NOMO-1 treated with DMSO at 0.1 percent for 48 hours (cell line): ENCODE measurements at regions not wholly inside any gene's neighbourhood (a gene's known extent, or its start where the extent isn't known, plus 50 kb on each side); places are given as distances from the start of the nearest gene placed in this dataset.

Experiments
- DNase-seq: peaks from one replicate; lab custom pipeline; 2025; ENCODE audit not compliant: unreplicated experiment; lab: John Stamatoyannopoulos, UW

DNA sequence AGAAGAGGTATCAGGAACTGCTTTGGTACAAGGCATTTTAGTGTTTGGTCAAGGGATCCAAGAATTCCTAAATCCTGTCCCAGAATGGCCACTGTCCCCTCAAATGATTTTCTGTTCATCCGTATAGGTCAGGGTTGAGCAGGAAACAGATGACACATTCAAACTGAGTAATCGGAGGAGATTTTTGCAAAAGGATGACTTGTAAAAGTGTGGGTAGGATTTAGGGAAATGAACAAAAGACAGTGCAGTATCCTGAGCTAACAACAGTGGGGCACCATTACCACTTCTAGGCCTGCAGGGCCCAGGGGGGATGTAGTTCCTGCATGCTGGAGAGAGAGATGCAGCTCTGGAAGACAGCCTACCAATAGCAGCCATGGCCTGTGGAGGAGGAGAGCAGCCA, 290.1 kb downstream of the ZSWIM6 start:
- no peak for DNase-seq

DNA sequence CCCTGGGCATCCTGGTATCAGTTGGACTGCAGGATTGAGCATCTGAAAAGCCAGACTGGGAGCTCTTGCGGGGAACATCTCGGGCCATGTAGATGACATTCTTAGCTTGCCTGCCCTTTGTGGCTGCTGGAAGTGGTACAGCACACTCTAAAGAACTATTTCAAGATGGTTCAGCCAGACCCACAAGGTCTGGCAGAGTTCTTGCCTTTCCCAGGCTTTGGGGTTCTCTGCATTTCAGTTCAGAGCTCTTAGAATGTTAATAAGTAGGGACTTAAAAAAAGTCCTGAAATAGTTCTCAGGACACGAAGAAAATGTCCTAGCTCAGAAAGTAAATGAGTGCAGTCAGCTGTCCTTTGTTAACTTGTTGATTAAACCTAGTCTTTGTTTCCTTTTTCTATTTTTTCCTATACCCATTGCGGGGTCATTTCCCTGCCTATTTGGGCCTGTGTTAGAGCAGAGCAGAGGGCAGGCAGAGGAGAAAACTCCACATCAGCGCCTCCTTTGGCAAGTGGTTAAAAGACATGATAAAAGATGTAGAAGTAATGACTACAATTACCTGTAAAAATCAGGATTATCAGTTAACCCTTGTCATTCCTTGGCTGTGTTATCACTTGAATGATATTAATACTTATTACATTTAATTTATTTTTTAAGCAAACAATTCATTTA, 291.5 kb downstream of the ZSWIM6 start:
- DNase-seq, result peak; percentile 6

DNA sequence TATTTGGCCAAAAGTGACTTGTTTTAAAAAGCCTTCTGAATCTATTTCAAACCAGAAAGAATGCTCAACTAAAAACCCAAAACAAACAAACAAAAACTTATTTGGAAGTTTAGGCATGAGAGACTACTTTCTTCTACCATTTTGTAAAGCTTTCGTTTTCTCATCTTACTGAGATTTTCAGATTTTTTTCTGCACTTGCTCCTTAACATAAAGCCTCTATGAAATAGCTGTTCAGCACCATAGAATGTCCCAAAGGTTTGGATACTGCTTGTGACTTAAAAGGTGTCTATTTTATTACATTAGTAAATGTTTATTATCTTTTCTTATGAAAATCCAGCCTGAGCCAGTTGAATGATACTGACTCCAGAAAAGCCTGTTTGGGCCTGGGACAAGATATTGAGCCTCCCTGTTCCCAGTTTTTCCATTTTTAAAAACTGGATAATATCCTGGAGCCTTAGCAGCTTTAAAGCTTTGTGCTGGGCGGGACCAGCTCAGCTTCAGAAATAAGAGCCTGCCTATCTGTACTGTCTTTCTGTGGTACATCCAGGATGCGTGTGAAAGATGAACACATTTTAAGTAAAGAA, 292.6 kb downstream of the ZSWIM6 start:
- DNase-seq, result no peak

DNA sequence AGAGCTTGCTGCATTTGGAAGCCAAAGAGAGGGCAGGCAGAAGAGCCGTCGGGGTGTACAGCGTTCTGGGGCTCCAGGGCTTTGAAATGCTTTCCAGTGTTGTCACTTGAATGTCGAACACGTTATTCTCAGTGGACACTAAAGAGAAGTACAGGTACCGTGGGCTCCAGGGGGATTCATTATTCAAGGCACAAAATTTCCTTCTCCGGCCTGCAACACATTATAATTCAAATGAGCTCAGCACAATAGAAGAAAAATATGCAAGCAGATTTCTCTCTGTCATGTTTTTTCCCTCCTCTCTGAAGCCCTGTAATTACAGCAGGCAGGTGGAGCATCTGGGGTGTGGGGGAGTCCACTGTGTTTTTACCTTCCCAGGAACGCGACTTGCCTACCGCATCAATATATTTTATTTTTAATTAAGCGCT, 293.1 kb downstream of the ZSWIM6 start:
- no peak for DNase-seq

DNA sequence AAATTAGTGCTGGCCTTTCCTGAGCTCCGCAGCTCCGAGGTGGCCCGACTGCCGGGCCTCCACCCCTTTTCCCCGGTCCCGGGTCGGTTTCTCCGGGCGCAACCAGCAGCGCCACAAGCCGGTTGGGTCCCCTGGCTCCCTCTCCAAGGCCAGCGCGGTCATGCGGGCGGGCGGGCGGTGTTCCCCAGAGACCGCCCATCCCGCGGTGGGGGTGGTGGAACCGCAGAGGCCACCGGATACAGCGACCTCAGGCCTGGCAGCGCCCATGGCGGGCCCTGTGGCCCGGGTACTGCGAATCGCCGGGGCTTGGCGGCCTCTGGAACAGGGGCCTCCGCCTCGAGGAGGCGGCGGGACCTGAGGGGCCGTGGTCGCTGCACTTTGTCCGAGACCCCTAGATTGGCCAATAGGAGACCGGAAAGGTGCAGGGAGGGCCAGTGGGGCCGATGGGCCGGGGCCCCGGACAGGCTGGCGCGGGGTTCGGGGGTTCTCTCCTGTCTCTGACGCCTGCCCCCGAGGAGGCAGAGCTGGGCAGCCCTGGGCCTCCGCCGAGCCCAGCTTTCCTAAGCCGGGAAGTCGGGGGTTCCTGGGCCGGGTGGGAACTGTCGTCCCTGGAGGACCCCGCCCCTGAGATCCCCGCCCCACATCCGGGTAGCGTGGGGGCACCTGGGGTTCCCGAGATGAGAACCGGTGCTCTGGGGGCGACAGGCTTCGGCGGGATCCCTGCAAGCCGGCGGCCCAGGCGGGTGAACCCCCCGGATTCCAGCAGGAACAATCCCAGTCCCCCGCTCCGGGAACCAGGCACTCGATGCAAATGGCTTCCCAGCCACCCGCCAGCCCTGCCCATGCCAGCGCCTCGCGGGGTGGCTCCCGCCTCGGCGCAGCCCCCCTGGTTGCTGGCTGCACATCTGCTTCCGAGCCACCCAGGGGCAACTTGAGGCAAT, 293.9 kb downstream of the ZSWIM6 start:
- DNase-seq, result peak; percentile 52

DNA sequence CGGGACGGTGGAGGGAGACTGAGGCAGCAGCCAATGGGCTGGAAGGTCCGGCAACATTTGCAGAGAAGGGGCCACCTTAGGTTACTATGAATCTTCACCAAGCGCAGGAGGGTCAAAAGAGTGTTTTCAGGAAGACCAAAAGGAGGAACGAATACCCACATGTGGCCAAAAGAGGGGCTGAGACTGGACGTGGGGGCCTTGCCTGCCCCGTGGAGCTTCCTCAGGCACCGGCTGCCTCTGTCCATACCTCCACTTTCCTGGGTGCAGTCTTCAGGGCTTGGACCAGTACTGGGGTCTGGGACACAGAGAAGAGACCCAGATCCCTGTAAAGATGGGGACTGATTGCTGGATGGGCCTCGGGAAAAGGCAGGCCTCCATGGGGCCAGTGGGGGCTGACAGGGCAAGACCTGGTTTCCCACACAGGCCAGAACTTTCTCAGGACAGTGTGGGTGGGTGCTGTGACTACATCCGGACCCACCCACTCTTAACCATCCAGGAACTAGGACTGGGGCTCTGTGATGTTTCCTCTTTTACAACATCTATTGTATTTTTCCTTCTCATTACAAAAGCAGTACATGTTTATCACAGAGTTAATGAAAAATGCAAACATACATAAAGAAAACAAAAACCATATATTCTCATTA, 294.7 kb downstream of the ZSWIM6 start:
- DNase-seq, result peak; percentile 47

DNA sequence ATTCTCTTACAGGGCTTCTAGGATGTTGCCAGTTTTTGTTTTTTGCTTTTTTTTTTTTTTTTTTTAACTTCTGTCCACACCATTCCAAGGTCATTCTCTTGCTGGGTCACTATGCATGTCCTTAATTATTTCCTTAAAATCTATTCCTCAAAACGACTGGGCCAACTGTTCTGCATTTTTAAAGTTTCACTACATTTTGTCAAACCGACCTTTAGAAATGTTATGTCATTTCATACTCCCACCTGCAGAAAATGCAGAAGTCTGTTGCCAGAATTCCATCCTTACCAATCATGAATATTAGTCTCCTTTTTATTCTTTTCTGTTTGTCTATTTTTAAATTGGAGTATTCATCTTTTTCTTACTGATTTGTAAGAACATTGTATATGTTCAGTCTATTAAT, 295.5 kb downstream of the ZSWIM6 start:
- DNase-seq, result no peak

DNA sequence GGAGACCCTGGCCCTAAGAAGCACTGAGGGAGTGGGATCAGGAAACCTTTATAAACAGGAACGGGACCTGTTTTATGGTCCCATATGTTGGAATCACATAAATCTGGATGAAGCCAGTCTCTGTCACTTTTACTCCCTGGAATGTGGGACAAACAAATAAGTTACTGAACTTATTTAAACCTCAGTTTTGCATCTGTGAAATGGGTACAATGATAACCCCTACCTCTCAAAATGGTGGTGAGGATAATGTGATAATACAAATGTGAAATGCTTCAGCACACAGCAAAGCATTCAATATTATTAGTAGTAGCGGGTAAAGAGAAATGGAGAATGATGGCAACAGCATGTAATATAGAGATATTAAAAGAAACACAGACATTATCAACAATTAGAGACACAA, 298.9 kb downstream of the ZSWIM6 start:
- no peak for DNase-seq

DNA sequence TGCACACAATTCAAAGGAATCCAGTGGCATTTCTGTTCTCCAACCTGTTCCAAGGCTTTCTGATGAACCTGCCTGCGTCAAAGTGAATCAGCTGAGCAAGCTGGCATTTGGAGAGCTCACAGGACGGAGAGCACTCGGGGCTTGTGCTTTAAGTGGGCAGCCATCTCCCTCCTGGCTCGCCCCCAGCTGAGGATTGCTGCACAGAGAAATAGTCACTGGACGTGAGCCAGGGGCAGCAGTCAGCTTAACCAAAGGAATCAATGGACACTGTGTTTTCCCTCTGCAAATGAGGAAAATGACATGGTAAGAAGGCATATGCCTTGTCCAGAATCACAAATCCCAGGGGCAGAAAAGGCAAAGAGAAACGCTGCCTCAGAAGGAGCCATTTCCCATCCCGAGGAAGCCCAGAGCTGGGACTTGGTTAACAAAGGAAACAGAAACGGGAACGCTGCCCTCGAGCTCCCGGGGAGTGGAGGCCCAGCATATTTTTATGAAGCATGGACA, 299.4 kb downstream of the ZSWIM6 start:
- DNase-seq, result no peak

DNA sequence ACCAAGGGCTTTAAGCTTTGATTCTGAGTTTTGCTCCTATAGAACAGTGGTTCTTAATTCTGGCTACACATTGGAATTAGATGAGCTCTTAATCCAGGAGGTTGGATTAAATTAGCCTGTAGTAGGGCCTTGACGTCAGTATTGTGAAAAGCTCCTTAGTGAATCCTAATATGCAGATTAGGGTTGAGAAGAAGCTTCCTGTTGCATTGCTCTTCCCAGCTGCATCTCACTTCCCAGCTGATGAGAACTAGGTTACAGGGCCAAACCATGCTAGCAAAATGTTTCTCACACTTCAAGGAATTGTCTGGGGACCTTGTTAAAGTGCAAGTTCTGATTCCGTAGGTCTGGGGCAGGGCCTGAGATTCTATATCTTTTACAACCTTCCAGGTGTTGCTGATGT, 300.0 kb downstream of the ZSWIM6 start:
- no peak for DNase-seq

DNA sequence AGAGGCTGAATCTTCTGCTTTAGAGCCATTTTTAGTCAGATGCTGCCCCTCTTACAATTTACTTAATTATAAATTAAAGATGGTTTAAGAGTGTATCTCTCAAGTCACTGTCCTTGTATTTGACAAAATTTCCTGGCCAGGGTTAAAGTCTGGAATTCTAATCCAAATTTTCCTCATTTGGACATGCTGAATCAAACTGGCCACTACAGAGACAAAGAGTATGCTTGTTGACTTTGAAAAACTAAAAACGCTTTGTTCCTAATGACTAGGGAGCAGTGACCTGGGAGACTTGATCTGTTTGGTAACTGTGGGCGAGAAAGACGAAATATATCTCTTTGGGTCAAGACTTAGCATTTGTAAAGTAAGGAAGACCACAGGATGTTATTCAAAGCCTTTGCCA, 303.2 kb downstream of the ZSWIM6 start:
- no peak for DNase-seq

DNA sequence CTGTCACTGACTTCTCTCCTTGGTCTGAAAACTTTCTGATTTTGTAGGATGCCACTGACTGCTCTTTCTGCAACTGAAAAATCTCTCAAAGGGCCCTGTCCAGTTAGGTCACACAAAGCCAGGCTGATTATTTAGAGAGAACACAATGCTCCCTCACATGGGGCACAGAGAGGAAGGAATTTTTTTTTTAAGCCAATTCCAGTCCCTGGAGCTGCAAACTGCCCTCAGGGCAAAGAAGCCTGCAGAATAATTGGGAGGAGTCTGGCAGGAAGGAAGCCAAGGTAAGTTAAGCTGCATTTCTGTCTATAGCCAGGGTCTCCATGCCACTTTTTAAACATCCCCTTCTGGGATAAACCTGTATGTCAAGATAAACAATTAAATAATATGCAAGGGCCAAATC, 305.5 kb downstream of the ZSWIM6 start:
- DNase-seq, result no peak

DNA sequence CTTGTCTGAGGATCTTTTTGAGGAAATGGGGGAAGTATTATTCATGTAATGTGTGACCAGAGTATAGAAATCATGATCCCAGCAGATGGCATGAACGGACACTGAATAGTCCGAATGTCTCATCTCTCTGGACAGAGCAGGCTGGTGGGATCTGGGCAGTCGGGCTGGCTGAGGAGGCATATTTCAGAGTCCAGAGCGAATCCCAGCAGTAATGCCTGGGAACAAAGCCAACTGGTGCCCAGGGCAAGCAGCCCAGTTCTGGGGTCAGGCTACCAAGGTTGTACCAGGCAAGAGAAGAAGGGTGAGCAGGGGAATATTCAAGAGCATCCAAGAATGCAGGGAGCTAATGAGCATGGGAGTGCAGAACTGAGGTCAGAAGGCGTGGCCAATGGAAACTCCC, 306.4 kb downstream of the ZSWIM6 start:
- DNase-seq, result no peak

DNA sequence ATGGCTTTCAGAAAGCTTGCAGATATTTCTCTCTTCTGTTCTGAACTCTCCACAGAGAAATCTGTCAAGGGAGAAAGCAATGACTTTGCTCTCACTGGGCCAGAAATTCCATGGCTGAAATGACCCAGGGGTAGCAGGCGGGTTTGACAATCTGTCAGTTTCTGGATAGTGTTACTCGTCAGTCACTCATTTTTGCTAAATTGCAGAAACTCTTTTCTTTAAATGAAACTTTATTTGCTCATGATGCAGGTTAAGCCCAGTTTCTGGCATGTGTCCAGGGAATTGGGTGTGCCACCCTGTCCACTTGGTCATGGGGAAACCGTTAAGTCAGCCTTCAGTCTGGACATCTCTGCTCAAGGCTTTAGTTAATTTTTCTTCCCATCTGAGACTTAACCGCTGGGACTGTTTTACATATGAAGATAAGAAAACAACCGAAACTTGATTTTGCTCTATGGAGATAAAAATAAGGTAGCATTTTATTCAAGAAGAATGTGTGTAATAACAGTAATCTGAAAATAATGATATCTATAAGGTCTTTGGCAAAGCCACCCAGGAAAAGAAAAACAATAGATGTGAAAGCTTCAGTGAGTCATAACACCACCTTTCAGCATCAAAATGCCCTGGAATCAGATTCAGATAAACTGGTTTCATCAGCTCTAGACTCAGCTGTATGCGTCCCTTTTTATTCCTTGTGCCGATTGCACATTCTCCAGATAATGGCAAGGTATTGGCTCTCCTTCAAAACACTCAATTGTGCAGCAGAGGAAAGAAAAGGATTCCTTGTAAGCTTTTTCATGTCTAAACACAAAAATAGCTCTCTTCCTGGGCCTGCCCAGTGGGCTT, 308.3 kb downstream of the ZSWIM6 start:
- DNase-seq, result no peak

DNA sequence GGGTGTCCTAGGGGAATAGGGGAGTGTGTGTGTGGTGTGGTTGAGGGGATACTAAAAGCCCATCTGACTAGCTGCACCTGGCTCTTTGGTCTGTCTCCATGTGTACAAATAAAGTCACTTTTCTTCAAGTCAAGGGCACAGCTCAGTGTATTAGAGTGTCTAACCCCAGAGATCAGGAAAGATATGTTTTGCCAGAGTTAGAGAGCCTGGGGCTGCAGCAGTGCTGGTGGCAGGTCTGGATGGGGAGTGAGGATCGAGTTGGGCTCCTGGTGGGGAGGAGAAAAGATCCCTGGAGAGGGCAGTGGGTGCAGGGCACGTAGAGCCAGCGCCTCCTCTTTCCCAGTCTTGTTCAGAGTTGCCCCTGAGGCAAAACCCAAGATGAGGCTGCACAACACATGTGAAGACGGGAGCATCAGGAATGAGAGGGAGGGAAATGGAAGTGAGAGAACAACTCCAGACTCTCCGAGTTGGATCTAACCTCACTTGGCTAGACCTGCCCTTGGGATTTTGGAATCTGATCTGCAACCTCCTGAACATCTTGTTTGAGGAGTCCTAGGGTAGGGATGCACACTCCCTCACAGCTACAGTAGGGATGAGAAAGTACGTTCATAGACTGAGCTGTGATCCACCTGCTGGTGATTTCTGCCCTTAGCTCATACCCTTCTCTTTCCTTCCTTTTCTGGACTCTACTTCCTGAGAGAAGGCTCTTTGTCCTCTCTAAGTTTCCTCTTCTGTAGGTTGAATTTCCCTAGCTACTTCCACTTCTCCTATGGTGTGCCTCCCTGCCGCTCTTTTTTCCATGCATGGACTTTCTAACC, 309.9 kb downstream of the ZSWIM6 start:
- no peak for DNase-seq

DNA sequence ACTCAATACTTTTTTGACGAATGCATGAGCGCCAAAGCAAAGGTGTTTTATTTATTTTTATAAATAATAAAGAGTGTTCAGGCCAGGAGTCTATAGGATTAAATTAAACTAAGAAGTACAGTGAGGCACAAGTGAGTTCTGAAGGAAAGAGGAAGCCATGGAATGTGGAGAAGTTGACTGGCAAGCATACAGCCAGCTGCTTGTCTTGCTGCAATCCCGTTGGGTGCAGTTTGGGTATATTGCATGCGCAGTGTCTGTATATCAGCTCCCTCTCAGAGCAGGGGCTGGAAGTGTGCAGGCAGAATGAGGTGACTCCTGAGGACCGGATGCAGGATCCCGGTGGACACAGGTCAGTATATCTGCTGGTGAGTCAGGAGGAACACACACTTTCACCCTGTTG, 315.6 kb downstream of the ZSWIM6 start:
- no peak for DNase-seq

DNA sequence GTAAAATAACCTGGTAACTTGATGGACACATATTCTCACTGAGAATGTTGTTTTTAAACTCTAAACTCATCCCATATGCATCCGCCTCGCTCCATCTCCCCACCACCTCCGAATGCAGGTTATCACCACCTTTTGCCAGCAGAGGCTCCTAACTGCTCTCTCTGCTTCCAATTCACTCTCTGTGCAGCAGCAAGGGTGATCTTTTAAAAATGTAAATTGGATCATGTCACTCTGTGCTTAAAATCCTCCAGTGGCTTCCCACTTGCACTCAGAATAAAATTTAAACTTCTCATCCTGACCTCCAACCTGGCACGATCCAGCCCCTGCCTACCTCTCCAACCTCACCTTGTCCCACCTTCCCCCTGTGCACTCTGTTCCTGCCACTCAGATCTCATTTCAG, 317.2 kb downstream of the ZSWIM6 start:
- DNase-seq, result no peak

DNA sequence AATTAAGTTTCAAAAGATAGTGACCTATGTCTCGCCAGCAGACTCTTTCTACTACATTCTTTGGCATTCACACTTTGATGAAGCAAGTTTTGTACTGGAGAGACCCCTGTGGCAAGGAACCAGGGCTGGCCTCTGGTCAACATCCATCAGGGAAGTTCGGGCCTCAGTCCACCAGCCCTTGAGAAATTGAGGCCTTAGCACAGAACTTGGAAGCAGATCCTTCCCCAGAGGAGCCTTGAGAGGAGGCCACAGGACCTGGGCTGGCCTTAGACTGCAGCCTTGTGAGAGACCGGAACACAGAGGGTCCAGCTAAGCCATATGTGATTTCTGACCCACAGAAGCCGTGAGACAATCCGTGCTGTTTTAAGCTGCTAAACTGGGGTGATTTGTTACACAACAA, 317.9 kb downstream of the ZSWIM6 start:
- DNase-seq, result no peak

DNA sequence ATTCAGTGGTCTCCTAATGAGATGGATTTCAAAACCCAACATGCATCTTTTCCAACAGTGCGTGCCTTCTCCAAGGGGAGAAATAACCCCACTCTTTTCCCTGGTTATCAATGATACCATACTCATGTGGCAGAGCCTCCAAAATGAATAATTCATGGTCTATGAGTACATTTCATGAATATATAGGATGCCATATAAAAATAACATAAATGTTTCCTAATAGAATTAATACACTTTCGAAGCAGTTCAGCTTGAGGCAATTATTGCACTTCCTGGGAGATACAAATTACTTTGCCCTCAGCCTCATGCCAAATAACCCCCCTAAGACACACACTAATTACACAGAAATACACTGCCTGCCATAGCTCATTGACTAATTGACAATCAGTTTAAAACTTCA, 318.6 kb downstream of the ZSWIM6 start:
- no peak for DNase-seq

DNA sequence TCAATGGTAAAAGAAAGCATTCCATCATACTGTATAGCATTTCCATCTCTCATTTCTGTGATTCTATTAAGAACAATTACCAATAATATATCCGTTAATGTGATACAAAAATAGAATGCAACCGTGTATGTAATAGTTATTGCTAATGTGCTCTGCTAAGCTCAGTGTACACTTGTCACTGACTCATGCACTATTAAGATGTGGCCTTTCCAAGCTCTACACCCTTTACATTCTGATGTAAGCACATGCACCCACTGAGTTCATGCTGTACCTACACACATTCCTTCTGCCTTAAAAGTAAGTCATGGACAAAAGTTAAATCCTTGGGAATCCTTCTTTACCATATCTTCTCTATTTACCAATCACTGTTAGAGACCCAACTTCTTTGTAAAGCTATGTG, 319.1 kb downstream of the ZSWIM6 start:
- no peak for DNase-seq
